K562 (cell line): ENCODE measurements at regions not wholly inside any gene's neighbourhood (a gene's known extent, or its start where the extent isn't known, plus 50 kb on each side); places are given as distances from the start of the nearest gene placed in this dataset.
"Not testable (repeated sequence)": the region's sequence is repeated elsewhere in the genome, so short reads cannot be mapped to it uniquely, and the experiment has no call there.

Experiments used
- ATAC-seq: fragments of 200-7000 bp; cut with Tn5 transposase; 3 replicates; pipeline ENCODE4 v1.9.1; 2020; ENCODE audit warnings: moderate library complexity
- BruUV-seq: library from RNA; stranded (reverse); fragments of 400-500 nt; replicated peaks from 2 replicates; lab custom pipeline; 2021; lab: Mats Ljungman, UMichigan
- CTCF ChIA-PET: fragments of 300-600 bp; formaldehyde crosslinking; extraction: SDS; loops from one replicate; lab custom pipeline; 2021; ENCODE audit warnings: low intra/inter-chr PET ratio; lab: Yijun Ruan, JAX
- POLR2A ChIA-PET: fragments of 300-600, 350-650 bp; sonication (Branson Sonifier 250); formaldehyde crosslinking; extraction: SDS; loops from one replicate; lab custom pipeline; 2021; ENCODE audit warnings: antibody characterized with exemption, inconsistent platforms; lab: Yijun Ruan, JAX
- DNase-seq, 4 experiments: peaks; one replicate each; pipeline versions ENCODE4 v3.0.0 to v3.0.0-alpha.2; 2011 to 2018; ENCODE audit warnings: low spot score in 3 of 4, mixed read lengths in 3 of 4; ENCODE audit errors: extremely low read depth in 1 of 4
- FAIRE-seq: peaks from 2 replicates; lab custom pipeline; 2011; peaks lifted over from hg19 to GRCh38; lab: Jason Lieb, UNC
- H2AFZ ChIP-seq: 2 replicates; pipeline ENCODE4 v1.6.0; 2011; ENCODE audit warnings: low read depth, low read length, control low read depth, inconsistent platforms
- H3K27ac ChIP-seq: fragments of 200-600 bp; 3 replicates; pipeline ENCODE4 v1.8.0; 2011; ENCODE audit warnings: low read depth, mild to moderate bottlenecking, control low read depth, inconsistent platforms, low read length, moderate library complexity, mixed read lengths; ENCODE audit errors: extremely low read depth
- H3K27me3 ChIP-seq, 2 experiments: fragments of 300-600 bp in 1 of 2; 2 replicates in 1 of 2; 3 replicates in 1 of 2; pipeline versions ENCODE4 v1.6.0 to v1.8.0; 2011; ENCODE audit warnings: inconsistent platforms in 2 of 2, low read length in 2 of 2, mild to moderate bottlenecking in 1 of 2, mixed read lengths in 1 of 2, moderate library complexity in 1 of 2; ENCODE audit not compliant: control insufficient read depth in 2 of 2, insufficient read depth in 2 of 2
- H3K36me3 ChIP-seq: fragments of 300-600 bp; 3 replicates; pipeline ENCODE4 v1.8.0; 2011; ENCODE audit warnings: mild to moderate bottlenecking, low read length, inconsistent platforms; ENCODE audit not compliant: control insufficient read depth, insufficient read depth
- H3K4me1 ChIP-seq, 2 experiments: fragments of 200-600 bp in 1 of 2; replicated peaks in 1 of 2; 2 replicates in 1 of 2; 3 replicates in 1 of 2; pipeline versions ENCODE4 v1.5.1 to v1.8.0; 2011; ENCODE audit warnings: inconsistent platforms in 2 of 2, low read length in 2 of 2, mild to moderate bottlenecking in 1 of 2, mixed read lengths in 1 of 2, moderate library complexity in 1 of 2; ENCODE audit not compliant: control insufficient read depth in 2 of 2, insufficient read depth in 2 of 2
- H3K4me2 ChIP-seq: 2 replicates; pipeline ENCODE4 v1.6.1; 2011; ENCODE audit warnings: low read length, control low read depth, inconsistent platforms, mixed read lengths; ENCODE audit not compliant: insufficient read depth
- H3K4me3 ChIP-seq: fragments of 200-600 bp; sonication (generic), shearing (Covaris generic); 2 replicates; pipeline ENCODE4 v1.5.1; 2016; ENCODE audit warnings: control low read depth, inconsistent platforms
- H3K79me2 ChIP-seq: fragments of 200-600 bp; 3 replicates; pipeline ENCODE4 v1.8.0; 2011; ENCODE audit warnings: low read length, inconsistent platforms; ENCODE audit not compliant: control insufficient read depth, insufficient read depth
- H3K9ac ChIP-seq, 2 experiments: 2 replicates each; pipeline versions ENCODE4 v1.6.0 to v1.6.1; 2011; ENCODE audit warnings: low read depth in 2 of 2, low read length in 2 of 2, control low read depth in 1 of 2, inconsistent platforms in 1 of 2, mild to moderate bottlenecking in 1 of 2, mixed read lengths in 1 of 2; ENCODE audit not compliant: insufficient read depth in 1 of 2
- H3K9me1 ChIP-seq: one replicate; pipeline ENCODE4 v1.6.0; 2011; ENCODE audit warnings: inconsistent platforms, mild to moderate bottlenecking, low read length, moderate library complexity; ENCODE audit not compliant: control insufficient read depth, insufficient read depth
- H3K9me3 ChIP-seq: replicated peaks from 2 replicates; pipeline ENCODE4 v1.5.1; 2011; ENCODE audit warnings: low read depth, low read length, inconsistent platforms; ENCODE audit not compliant: control insufficient read depth, insufficient read depth
- H4K20me1 ChIP-seq: replicated peaks from 2 replicates; pipeline ENCODE4 v1.6.1; 2011; ENCODE audit warnings: low read length, inconsistent platforms, mixed read lengths; ENCODE audit not compliant: control insufficient read depth, insufficient read depth
- CREB5 ChIP-seq: fragments of 250-450 bp; sonication (Bioruptor Pico); IDR thresholded peaks from 2 replicates; pipeline ENCODE4 v1.5.0; 2020; ENCODE audit warnings: mild to moderate bottlenecking
- HNRNPUL1 ChIP-seq: fragments of 200-400 bp; formaldehyde crosslinking; IDR thresholded peaks from 2 replicates; pipeline ENCODE4 v1.6.1; 2017; ENCODE audit warnings: low read length
- LCOR ChIP-seq: sonication (generic); formaldehyde crosslinking; IDR thresholded peaks from 2 replicates; pipeline ENCODE4 v1.8.0; 2022; ENCODE audit warnings: mild to moderate bottlenecking, missing genetic modification reagents
- NCOA2 ChIP-seq, 2 experiments: fragments of 450-650 bp; IDR thresholded peaks; 2 replicates each; pipeline ENCODE4 v1.6.1; 2018; ENCODE audit warnings: mild to moderate bottlenecking in 2 of 2, moderate library complexity in 1 of 2; ENCODE audit not compliant: partially characterized antibody in 2 of 2
- SRSF7 ChIP-seq: fragments of 200-400 bp; formaldehyde crosslinking; optimal IDR thresholded peaks from 2 replicates; pipeline ENCODE3; 2017; ENCODE audit warnings: mild to moderate bottlenecking, low read depth, low read length
- ZMIZ1 ChIP-seq, 2 experiments: fragments of 150-350 bp in 1 of 2; IDR thresholded peaks; 2 replicates each; pipeline ENCODE4 v1.6.1; 2012 to 2016; ENCODE audit warnings: low read depth in 2 of 2, low read length in 2 of 2, mild to moderate bottlenecking in 1 of 2, moderate library complexity in 1 of 2
- ZNF232 ChIP-seq: sonication (generic); formaldehyde crosslinking; IDR thresholded peaks from 2 replicates; pipeline ENCODE4 v1.8.0; 2022; ENCODE audit warnings: mild to moderate bottlenecking, missing genetic modification reagents
- WGBS: fragments of 100-300 bp; shearing (Covaris generic); methylation state at CpG from one replicate; pipeline ENCODE4 v1.1.6; 2016; ENCODE audit warnings: low coverage, mixed read lengths; ENCODE audit not compliant: insufficient coverage; ENCODE audit errors: missing lambda C conversion rate; 5-methylcytosine and 5-hydroxymethylcytosine counted together
- in situ Hi-C: fragments of 300-500 bp; cut with MboI; formaldehyde crosslinking; loops from 4 replicates; pipeline ENCODE4 v1.15.0; 2018; ENCODE audit warnings: inconsistent platforms, mixed read lengths
- intact Hi-C: fragments of 100-400 bp; cut with micrococcal nuclease; formaldehyde crosslinking; loops from 2 replicates; pipeline ENCODE4 v1.14.2; 2022
- TF ChIP-seq, protein P1 (sequence below): fragments of 250-450 bp; sonication (Bioruptor Pico); IDR thresholded peaks from 2 replicates; pipeline ENCODE4 v1.4.0; 2020; ENCODE audit warnings: mild to moderate bottlenecking, moderate library complexity, borderline replicate concordance

- no peak for TF ChIP-seq ZMIZ1 (IDR thresholded peaks at IDR 0.05; ENCODE audit: low read depth in 2 of 2, low read length in 2 of 2)
- TF ChIP-seq LCOR (CRISPR knock-in tag): no peak
- TF ChIP-seq ZNF232 (CRISPR knock-in tag): no peak
- TF ChIP-seq CREB5 (CRISPR knock-in tag): no peak
- TF ChIP-seq SRSF7: no peak
- TF ChIP-seq NCOA2 (IDR thresholded peaks at IDR 0.05; ENCODE audit: partially characterized antibody in 2 of 2): no peak
- TF ChIP-seq HNRNPUL1: no peak
- TF ChIP-seq, protein P1, sequence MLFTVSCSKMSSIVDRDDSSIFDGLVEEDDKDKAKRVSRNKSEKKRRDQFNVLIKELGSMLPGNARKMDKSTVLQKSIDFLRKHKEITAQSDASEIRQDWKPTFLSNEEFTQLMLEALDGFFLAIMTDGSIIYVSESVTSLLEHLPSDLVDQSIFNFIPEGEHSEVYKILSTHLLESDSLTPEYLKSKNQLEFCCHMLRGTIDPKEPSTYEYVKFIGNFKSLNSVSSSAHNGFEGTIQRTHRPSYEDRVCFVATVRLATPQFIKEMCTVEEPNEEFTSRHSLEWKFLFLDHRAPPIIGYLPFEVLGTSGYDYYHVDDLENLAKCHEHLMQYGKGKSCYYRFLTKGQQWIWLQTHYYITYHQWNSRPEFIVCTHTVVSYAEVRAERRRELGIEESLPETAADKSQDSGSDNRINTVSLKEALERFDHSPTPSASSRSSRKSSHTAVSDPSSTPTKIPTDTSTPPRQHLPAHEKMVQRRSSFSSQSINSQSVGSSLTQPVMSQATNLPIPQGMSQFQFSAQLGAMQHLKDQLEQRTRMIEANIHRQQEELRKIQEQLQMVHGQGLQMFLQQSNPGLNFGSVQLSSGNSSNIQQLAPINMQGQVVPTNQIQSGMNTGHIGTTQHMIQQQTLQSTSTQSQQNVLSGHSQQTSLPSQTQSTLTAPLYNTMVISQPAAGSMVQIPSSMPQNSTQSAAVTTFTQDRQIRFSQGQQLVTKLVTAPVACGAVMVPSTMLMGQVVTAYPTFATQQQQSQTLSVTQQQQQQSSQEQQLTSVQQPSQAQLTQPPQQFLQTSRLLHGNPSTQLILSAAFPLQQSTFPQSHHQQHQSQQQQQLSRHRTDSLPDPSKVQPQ: no peak
These were observed 322.4 kb upstream of the CCNG1 start (continued) for GRCh38 chr5:163115011-163115410.

DNA sequence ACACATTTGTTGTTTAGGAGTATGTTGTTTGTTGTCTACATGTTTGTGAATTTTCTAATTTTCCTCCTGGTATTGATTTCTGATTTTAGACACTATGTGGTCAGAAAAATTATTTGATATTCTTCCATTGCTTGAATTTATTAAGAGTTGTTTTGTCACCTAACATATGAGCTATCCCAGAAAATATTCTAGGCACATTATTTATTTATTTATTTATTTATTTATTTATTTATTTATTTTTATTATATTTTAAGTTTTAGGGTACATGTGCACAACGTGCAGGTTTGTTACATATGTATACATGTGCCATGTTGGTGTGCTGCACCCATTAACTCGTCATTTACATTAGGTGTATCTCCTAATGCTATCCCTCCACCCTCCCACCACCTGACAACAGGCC, 320.8 kb upstream of the CCNG1 start:
- POLR2A ChIA-PET, ATAC-seq, H4K20me1 ChIP-seq, H3K27ac ChIP-seq, H3K27me3 ChIP-seq, H3K4me3 ChIP-seq, H3K9me1 ChIP-seq, DNase-seq, H3K79me2 ChIP-seq, H3K9ac ChIP-seq, BruUV-seq, H3K4me2 ChIP-seq, H3K36me3 ChIP-seq, H2AFZ ChIP-seq, in situ Hi-C loops, FAIRE-seq, H3K9me3 ChIP-seq, CTCF ChIA-PET, H3K4me1 ChIP-seq, intact Hi-C loops: not testable (repeated sequence)
- 0% methylated on average over 1 of the region's 2 CpGs for WGBS
